Fibroblast of the aortic adventitia (primary cell): ENCODE measurements at regions not wholly inside any gene's neighbourhood (a gene's known extent, or its start where the extent isn't known, plus 50 kb on each side); places are given as distances from the start of the nearest gene placed in this dataset.
A peak's percentile ranks its signal among the peaks of the same experiment; 100 is the strongest.

Experiments
- DNase-seq: peaks from one replicate; pipeline ENCODE4 v3.0.0-alpha.2; 2010; ENCODE audit warnings: low read depth
- H3K4me3 ChIP-seq: 2 replicates; pipeline ENCODE4 v1.5.1; 2011; ENCODE audit warnings: low read depth, mild to moderate bottlenecking, control low read depth, low read length, moderate library complexity
- CTCF ChIP-seq: IDR thresholded peaks from 2 replicates; pipeline ENCODE4 v1.5.1; 2011; ENCODE audit warnings: mild to moderate bottlenecking, low read length, control low read depth, inconsistent platforms; ENCODE audit not compliant: insufficient read depth

- no peak for TF ChIP-seq CTCF
- no peak for DNase-seq
- no peak overlapping the region for H3K4me3 ChIP-seq
Measured at GRCh38 chr5:93304456-93305250, 276.4 kb downstream of the NR2F1-AS1 start.

- H3K4me3 ChIP-seq: no peak overlapping the region
- no peak for TF ChIP-seq CTCF
- no peak for DNase-seq
Measured at GRCh38 chr5:93303291-93303691, 277.7 kb downstream of the NR2F1-AS1 start.

- no peak for TF ChIP-seq CTCF
- no peak overlapping the region for H3K4me3 ChIP-seq
- DNase-seq: peak; percentile 20
Measured at GRCh38 chr5:93302711-93303110, 278.3 kb downstream of the NR2F1-AS1 start.

GRCh38 chr5:93300945-93301344 lies 280.1 kb downstream of the NR2F1-AS1 start:
- no peak for TF ChIP-seq CTCF
- DNase-seq: no peak
- H3K4me3 ChIP-seq: no peak overlapping the region

- no peak for DNase-seq
- TF ChIP-seq CTCF: no peak
- no peak overlapping the region for H3K4me3 ChIP-seq
Measured at GRCh38 chr5:93300309-93300923, 280.6 kb downstream of the NR2F1-AS1 start.

GRCh38 chr5:93299681-93300308 lies 281.2 kb downstream of the NR2F1-AS1 start:
- H3K4me3 ChIP-seq: no peak overlapping the region
- no peak for DNase-seq
- TF ChIP-seq CTCF: no peak
